ENCODE measurements at regions not wholly inside any gene's neighbourhood (a gene's known extent, or its start where the extent isn't known, plus 50 kb on each side); places are given as distances from the start of the nearest gene placed in this dataset.

GRCh38 chr4:164524789-164525188, 229.1 kb upstream of the SMIM31 start:
- Mint-ChIP-seq H3K4me1 (no peaks in the 10 kb centered on the region), H3K27ac (ENCODE audit: low read depth) (no peak overlapping the region), H3K36me3 (ENCODE audit: insufficient read depth) (no peaks in the 10 kb centered on the region), H3K9me3 (no peaks in the 10 kb centered on the region), H3K27me3 (no peaks in the 10 kb centered on the region), H3K4me3 (no peak overlapping the region)
- no peak for DNase-seq (ENCODE audit: low spot score in 2 of 2)
- ATAC-seq (replicated peaks; ENCODE audit: extremely low read depth, poor library complexity, severe bottlenecking), result no peak

GRCh38 chr4:164526933-164527583, 226.9 kb upstream of the SMIM31 start:
- no peak for ATAC-seq (replicated peaks; ENCODE audit: extremely low read depth, poor library complexity, severe bottlenecking)
- H3K9me3 Mint-ChIP-seq, result peaks cover 14% of the 10 kb centered on the region
- no peaks in the 10 kb centered on the region for H3K36me3 Mint-ChIP-seq (ENCODE audit: insufficient read depth)
- H3K4me3 Mint-ChIP-seq, result no peak overlapping the region
- no peaks in the 10 kb centered on the region for H3K4me1 Mint-ChIP-seq
- no peaks in the 10 kb centered on the region for H3K27me3 Mint-ChIP-seq
- no peak overlapping the region for H3K27ac Mint-ChIP-seq (ENCODE audit: low read depth)
- no peak for DNase-seq (ENCODE audit: low spot score in 2 of 2)

- no peak for ATAC-seq (replicated peaks; ENCODE audit: extremely low read depth, poor library complexity, severe bottlenecking)
- H3K4me3 Mint-ChIP-seq, result no peak overlapping the region
- H3K27me3 Mint-ChIP-seq, result no peaks in the 10 kb centered on the region
- no peaks in the 10 kb centered on the region for H3K4me1 Mint-ChIP-seq
- no peak for DNase-seq (ENCODE audit: low spot score in 2 of 2)
- no peaks in the 10 kb centered on the region for H3K36me3 Mint-ChIP-seq (ENCODE audit: insufficient read depth)
- peaks cover 15% of the 10 kb centered on the region for H3K9me3 Mint-ChIP-seq
- no peak overlapping the region for H3K27ac Mint-ChIP-seq (ENCODE audit: low read depth)
Observed at GRCh38 chr4:164529058-164529457, 224.9 kb upstream of the SMIM31 start.

GRCh38 chr4:164529486-164529885, 224.4 kb upstream of the SMIM31 start:
- H3K9me3 Mint-ChIP-seq, result peaks cover 15% of the 10 kb centered on the region
- no peaks in the 10 kb centered on the region for H3K4me1 Mint-ChIP-seq
- ATAC-seq (replicated peaks; ENCODE audit: extremely low read depth, poor library complexity, severe bottlenecking), result no peak
- H3K36me3 Mint-ChIP-seq (ENCODE audit: insufficient read depth), result no peaks in the 10 kb centered on the region
- no peak overlapping the region for H3K4me3 Mint-ChIP-seq
- no peaks in the 10 kb centered on the region for H3K27me3 Mint-ChIP-seq
- no peak for DNase-seq (ENCODE audit: low spot score in 2 of 2)
- H3K27ac Mint-ChIP-seq (ENCODE audit: low read depth), result no peak overlapping the region

GRCh38 chr4:164531336-164531735, 222.6 kb upstream of the SMIM31 start:
- peaks cover 15% of the 10 kb centered on the region for H3K9me3 Mint-ChIP-seq
- no peak overlapping the region for H3K4me3 Mint-ChIP-seq
- no peaks in the 10 kb centered on the region for H3K27me3 Mint-ChIP-seq
- no peak overlapping the region for H3K27ac Mint-ChIP-seq (ENCODE audit: low read depth)
- no peaks in the 10 kb centered on the region for H3K4me1 Mint-ChIP-seq
- ATAC-seq (replicated peaks; ENCODE audit: extremely low read depth, poor library complexity, severe bottlenecking) (no peak), DNase-seq (ENCODE audit: low spot score in 2 of 2) (no peak)
- no peaks in the 10 kb centered on the region for H3K36me3 Mint-ChIP-seq (ENCODE audit: insufficient read depth)

GRCh38 chr4:164536814-164537213, 217.1 kb upstream of the SMIM31 start:
- Mint-ChIP-seq H3K36me3 (ENCODE audit: insufficient read depth) (no peaks in the 10 kb centered on the region), H3K27ac (ENCODE audit: low read depth) (no peak overlapping the region), H3K4me1 (no peaks in the 10 kb centered on the region), H3K9me3 (peaks cover 14% of the 10 kb centered on the region), H3K4me3 (no peak overlapping the region), H3K27me3 (no peaks in the 10 kb centered on the region)
- ATAC-seq (replicated peaks; ENCODE audit: extremely low read depth, poor library complexity, severe bottlenecking) (no peak), DNase-seq (ENCODE audit: low spot score in 2 of 2) (no peak)

GRCh38 chr4:164538097-164538496, 215.8 kb upstream of the SMIM31 start:
- DNase-seq (ENCODE audit: low spot score in 2 of 2) (no peak), ATAC-seq (replicated peaks; ENCODE audit: extremely low read depth, poor library complexity, severe bottlenecking) (no peak)
- Mint-ChIP-seq H3K36me3 (ENCODE audit: insufficient read depth) (no peaks in the 10 kb centered on the region), H3K27ac (ENCODE audit: low read depth) (no peak overlapping the region), H3K27me3 (no peaks in the 10 kb centered on the region), H3K9me3 (peaks cover 11% of the 10 kb centered on the region), H3K4me3 (no peak overlapping the region), H3K4me1 (no peaks in the 10 kb centered on the region)

- no peaks in the 10 kb centered on the region for H3K36me3 Mint-ChIP-seq (ENCODE audit: insufficient read depth)
- no peaks in the 10 kb centered on the region for H3K27me3 Mint-ChIP-seq
- no peak overlapping the region for H3K4me3 Mint-ChIP-seq
- no peaks in the 10 kb centered on the region for H3K4me1 Mint-ChIP-seq
- peaks cover 16% of the 10 kb centered on the region for H3K9me3 Mint-ChIP-seq
- H3K27ac Mint-ChIP-seq (ENCODE audit: low read depth), result no peak overlapping the region
- ATAC-seq (replicated peaks; ENCODE audit: extremely low read depth, poor library complexity, severe bottlenecking) (no peak), DNase-seq (ENCODE audit: low spot score in 2 of 2) (no peak)
Observed at GRCh38 chr4:164540987-164541386, 212.9 kb upstream of the SMIM31 start.

GRCh38 chr4:164542431-164542830, 211.5 kb upstream of the SMIM31 start:
- H3K4me3 Mint-ChIP-seq, result no peak overlapping the region
- H3K27ac Mint-ChIP-seq (ENCODE audit: low read depth), result no peak overlapping the region
- DNase-seq (ENCODE audit: low spot score in 2 of 2) (no peak), ATAC-seq (replicated peaks; ENCODE audit: extremely low read depth, poor library complexity, severe bottlenecking) (no peak)
- peaks cover 16% of the 10 kb centered on the region for H3K9me3 Mint-ChIP-seq
- no peaks in the 10 kb centered on the region for H3K36me3 Mint-ChIP-seq (ENCODE audit: insufficient read depth)
- no peaks in the 10 kb centered on the region for H3K4me1 Mint-ChIP-seq
- H3K27me3 Mint-ChIP-seq, result no peaks in the 10 kb centered on the region

GRCh38 chr4:164550989-164551712, 202.8 kb upstream of the SMIM31 start:
- no peaks in the 10 kb centered on the region for H3K36me3 Mint-ChIP-seq (ENCODE audit: insufficient read depth)
- no peak overlapping the region for H3K27ac Mint-ChIP-seq (ENCODE audit: low read depth)
- ATAC-seq (replicated peaks; ENCODE audit: extremely low read depth, poor library complexity, severe bottlenecking) (no peak), DNase-seq (ENCODE audit: low spot score in 2 of 2) (no peak)
- H3K4me3 Mint-ChIP-seq, result no peak overlapping the region
- no peaks in the 10 kb centered on the region for H3K4me1 Mint-ChIP-seq
- H3K9me3 Mint-ChIP-seq, result no peaks in the 10 kb centered on the region
- H3K27me3 Mint-ChIP-seq, result no peaks in the 10 kb centered on the region

- no peaks in the 10 kb centered on the region for H3K36me3 Mint-ChIP-seq (ENCODE audit: insufficient read depth)
- ATAC-seq (replicated peaks; ENCODE audit: extremely low read depth, poor library complexity, severe bottlenecking), result no peak
- H3K27ac Mint-ChIP-seq (ENCODE audit: low read depth), result no peak overlapping the region
- no peak overlapping the region for H3K4me3 Mint-ChIP-seq
- DNase-seq (ENCODE audit: low spot score in 2 of 2), result no peak
- no peaks in the 10 kb centered on the region for H3K27me3 Mint-ChIP-seq
- no peaks in the 10 kb centered on the region for H3K9me3 Mint-ChIP-seq
- no peaks in the 10 kb centered on the region for H3K4me1 Mint-ChIP-seq
Observed at GRCh38 chr4:164551713-164552040, 202.3 kb upstream of the SMIM31 start.

GRCh38 chr4:164571593-164572390, 182.1 kb upstream of the SMIM31 start:
- H3K4me3 Mint-ChIP-seq, result no peak overlapping the region
- no peak overlapping the region for H3K27ac Mint-ChIP-seq (ENCODE audit: low read depth)
- DNase-seq (ENCODE audit: low spot score in 2 of 2), result no peak
- H3K4me1 Mint-ChIP-seq, result no peaks in the 10 kb centered on the region
- no peaks in the 10 kb centered on the region for H3K36me3 Mint-ChIP-seq (ENCODE audit: insufficient read depth)
- no peak for ATAC-seq (replicated peaks; ENCODE audit: extremely low read depth, poor library complexity, severe bottlenecking)
- peaks cover 5% of the 10 kb centered on the region for H3K9me3 Mint-ChIP-seq
- no peaks in the 10 kb centered on the region for H3K27me3 Mint-ChIP-seq

- Mint-ChIP-seq H3K4me3 (no peak overlapping the region), H3K9me3 (peaks cover 11% of the 10 kb centered on the region), H3K36me3 (ENCODE audit: insufficient read depth) (no peaks in the 10 kb centered on the region), H3K27ac (ENCODE audit: low read depth) (no peak overlapping the region), H3K4me1 (no peaks in the 10 kb centered on the region), H3K27me3 (no peaks in the 10 kb centered on the region)
- ATAC-seq (replicated peaks; ENCODE audit: extremely low read depth, poor library complexity, severe bottlenecking) (no peak), DNase-seq (ENCODE audit: low spot score in 2 of 2) (no peak)
Observed at GRCh38 chr4:164572877-164573279, 181.1 kb upstream of the SMIM31 start.
